Transverse colon (tissue), 3 donors: ENCODE measurements at regions not wholly inside any gene's neighbourhood (a gene's known extent, or its start where the extent isn't known, plus 50 kb on each side); places are given as distances from the start of the nearest gene placed in this dataset.

ENCODE experiments used
- EP300 ChIP-seq: sonication (generic); formaldehyde crosslinking; IDR thresholded peaks from one replicate; pipeline ENCODE4 v1.6.1; 2017; ENCODE audit warnings: antibody characterized with exemption, low read depth
- POLR2AphosphoS5 ChIP-seq, 3 donors: sonication (generic); formaldehyde crosslinking; IDR thresholded peaks; one replicate each; pipeline ENCODE4 v1.6.1; 2016; ENCODE audit warnings: antibody characterized with exemption in 3 of 3

GRCh38 chr7:81445462-81445861 lies 324.4 kb downstream of the HGF start:
- TF ChIP-seq EP300 (no peak), POLR2AphosphoS5 (IDR thresholded peaks at IDR 0.05) (no peak)
